Activated T-helper 17 cell treated with anti-CD3 and anti-CD28 coated beads, Interleukin-2, amount 50 U/mL, for 72 hours (primary cell): ENCODE measurements at regions not wholly inside any gene's neighbourhood (a gene's known extent, or its start where the extent isn't known, plus 50 kb on each side); places are given as distances from the start of the nearest gene placed in this dataset.

Experiments used
- ATAC-seq: fragments of 150-1000 bp; cut with Tn5 transposase; replicated peaks from 2 replicates; pipeline ENCODE4 v1.10.0; 2021; ENCODE audit warnings: mild to moderate bottlenecking, moderate library complexity
- H3K27ac Mint-ChIP-seq: one replicate; pipeline ENCODE4 v1.8.0; 2022; ENCODE audit warnings: mixed read lengths
- H3K27me3 Mint-ChIP-seq: one replicate; pipeline ENCODE4 v1.8.0; 2022; ENCODE audit warnings: mixed read lengths
- H3K36me3 Mint-ChIP-seq: one replicate; pipeline ENCODE4 v1.8.0; 2022; ENCODE audit warnings: low read depth, mild to moderate bottlenecking, mixed read lengths
- H3K4me1 Mint-ChIP-seq: one replicate; pipeline ENCODE4 v1.8.0; 2022; ENCODE audit warnings: mixed read lengths
- H3K4me3 Mint-ChIP-seq: one replicate; pipeline ENCODE4 v1.8.0; 2022; ENCODE audit warnings: mild to moderate bottlenecking, mixed read lengths
- H3K9me3 Mint-ChIP-seq: one replicate; pipeline ENCODE4 v1.8.0; 2022; ENCODE audit warnings: mixed read lengths

DNA sequence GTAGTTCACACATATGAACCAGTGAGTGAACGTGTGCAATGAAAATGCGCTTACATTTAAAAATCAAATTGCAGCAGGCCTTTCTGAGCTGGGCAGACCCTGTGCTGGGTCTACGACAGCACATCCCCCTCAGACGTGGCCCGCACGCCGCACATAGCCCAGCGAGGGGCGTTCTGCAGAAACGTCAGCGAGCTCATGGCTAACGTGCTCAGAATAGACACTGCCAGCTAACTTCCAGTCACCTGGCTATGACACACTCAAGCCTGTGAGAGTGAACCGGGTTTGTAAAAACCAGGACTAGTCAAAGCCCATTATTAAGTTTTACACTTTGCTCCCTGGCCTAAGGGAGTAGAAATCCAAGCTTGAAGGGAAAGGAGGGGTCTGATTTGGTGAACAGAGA lies 108.1 kb upstream of the INSIG1 start:
- H3K9me3 Mint-ChIP-seq = peaks cover 10% of the 10 kb centered on the region
- no peak for ATAC-seq
- peaks cover 17% of the 10 kb centered on the region for H3K4me1 Mint-ChIP-seq
- H3K27me3 Mint-ChIP-seq = peaks cover 9% of the 10 kb centered on the region
- H3K4me3 Mint-ChIP-seq = no peak overlapping the region
- H3K27ac Mint-ChIP-seq = no peak overlapping the region
- H3K36me3 Mint-ChIP-seq = no peaks in the 10 kb centered on the region

DNA sequence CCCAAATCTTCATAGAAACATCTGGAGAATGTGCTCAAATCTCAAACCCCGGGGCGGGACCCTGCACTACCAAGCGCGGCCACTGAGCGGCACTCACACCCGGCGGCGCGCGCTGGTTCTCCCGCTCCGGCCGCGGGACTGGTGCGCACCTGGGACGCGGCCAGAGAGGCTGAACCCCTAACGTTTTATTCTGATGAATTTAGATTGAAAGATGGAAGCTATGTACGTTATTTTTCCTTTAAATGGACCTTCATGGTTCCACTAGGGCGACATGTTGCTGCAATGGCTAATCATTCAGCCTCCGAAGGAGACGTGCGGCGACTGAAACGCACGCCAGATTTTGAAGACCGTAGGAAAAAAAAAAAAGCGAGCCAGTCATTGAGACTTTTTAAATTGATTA lies 107.0 kb upstream of the INSIG1 start:
- Mint-ChIP-seq H3K4me1 (peaks cover 17% of the 10 kb centered on the region), H3K4me3 (peak overlapping the region; percentile 22)
- ATAC-seq = peak; percentile 55

DNA sequence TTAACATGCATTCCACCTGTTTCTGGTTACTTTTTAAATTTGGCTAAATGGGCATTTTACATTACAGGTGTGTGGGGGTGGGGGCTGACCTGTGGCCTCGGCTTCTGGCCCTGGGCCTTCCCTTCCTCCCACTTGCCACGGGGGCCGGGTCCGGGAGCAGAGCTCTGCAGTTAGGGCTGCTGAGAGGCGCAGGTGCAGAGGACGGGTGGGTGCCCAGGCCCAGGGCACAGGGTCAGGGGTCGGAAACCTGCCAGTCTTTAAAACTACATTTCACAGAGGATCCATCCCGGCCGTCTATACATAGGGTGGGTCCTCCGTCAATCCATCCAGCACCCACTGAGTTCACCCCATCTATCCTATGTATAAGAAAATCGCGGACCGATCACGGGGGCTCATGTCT lies 106.5 kb upstream of the INSIG1 start:
- Mint-ChIP-seq H3K9me3 (peaks cover 3% of the 10 kb centered on the region), H3K27ac (no peak overlapping the region), H3K36me3 (peaks cover 4% of the 10 kb centered on the region), H3K4me1 (peaks cover 17% of the 10 kb centered on the region), H3K4me3 (peak overlapping the region; percentile 22), H3K27me3 (peaks cover 7% of the 10 kb centered on the region)
- no peak for ATAC-seq

More for the DNA sequence above, 107.0 kb upstream of the INSIG1 start:
- Mint-ChIP-seq H3K27ac (no peak overlapping the region), H3K27me3 (peaks cover 7% of the 10 kb centered on the region), H3K36me3 (no peaks in the 10 kb centered on the region), H3K9me3 (peaks cover 2% of the 10 kb centered on the region)

DNA sequence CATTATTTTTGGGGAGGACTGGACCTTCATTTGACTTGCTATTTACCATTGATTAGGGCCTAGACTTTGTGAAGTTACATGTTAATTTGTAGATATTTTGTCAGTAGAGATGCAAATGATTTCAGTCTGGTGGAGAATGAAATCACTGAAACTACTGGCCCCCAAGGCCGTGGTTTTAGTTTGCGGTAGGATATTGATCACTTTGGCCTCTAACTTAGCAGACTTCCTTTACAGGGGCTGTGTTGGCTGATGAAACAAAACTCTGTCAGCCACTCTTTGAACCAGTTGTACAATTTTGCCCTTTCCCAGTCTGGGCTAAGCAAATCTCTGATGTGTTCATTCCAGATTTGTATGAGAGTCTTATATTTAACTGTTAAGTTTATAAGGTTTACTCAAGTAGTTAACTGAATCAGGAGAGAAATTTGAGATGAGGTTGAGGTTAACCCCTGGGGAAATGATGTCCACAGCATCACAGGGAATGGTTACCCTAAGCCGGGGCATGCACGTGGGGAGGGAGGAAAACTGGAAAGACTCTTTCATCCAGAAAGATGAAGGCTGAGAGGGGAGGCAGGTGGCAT lies 105.7 kb upstream of the INSIG1 start:
- peak overlapping the region; percentile 62 for H3K27ac Mint-ChIP-seq
- peaks cover 9% of the 10 kb centered on the region for H3K36me3 Mint-ChIP-seq
- ATAC-seq = peak; percentile 47
- H3K9me3 Mint-ChIP-seq = peaks cover 8% of the 10 kb centered on the region
- H3K4me3 Mint-ChIP-seq = peak overlapping the region; percentile 22
- peaks cover 17% of the 10 kb centered on the region for H3K4me1 Mint-ChIP-seq
- H3K27me3 Mint-ChIP-seq = peaks cover 7% of the 10 kb centered on the region

DNA sequence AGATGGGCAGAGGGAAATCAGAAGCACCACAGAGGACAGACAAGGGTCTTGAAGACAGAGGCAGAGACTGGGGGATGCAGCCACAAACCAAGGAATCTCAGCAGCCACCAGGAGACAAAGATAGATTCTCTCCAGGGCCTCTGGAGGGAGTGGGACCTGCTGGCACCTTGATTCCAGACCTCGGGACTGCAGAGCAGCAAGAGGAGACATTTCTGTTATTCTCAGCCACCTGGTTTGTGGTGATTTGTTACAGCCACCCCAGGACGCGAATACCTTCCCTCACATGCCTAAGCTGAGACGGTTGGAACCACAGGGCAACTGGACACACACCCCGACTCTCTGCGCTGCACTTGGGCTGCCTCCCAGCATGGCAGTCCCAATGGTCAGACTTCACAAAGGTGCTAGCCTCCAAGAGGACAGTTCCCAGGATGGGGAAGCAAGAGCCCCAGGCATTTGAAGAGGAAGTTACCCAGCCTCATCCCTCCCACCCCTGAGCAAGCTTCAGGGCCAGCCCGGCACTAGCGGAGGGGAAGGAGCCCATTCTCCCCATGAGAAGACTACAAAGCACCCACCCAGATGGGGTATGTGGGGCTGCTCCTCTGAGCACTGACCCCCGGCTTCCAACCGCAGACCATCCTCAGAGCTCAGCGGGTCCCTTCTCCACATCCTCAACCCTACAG lies 104.6 kb upstream of the INSIG1 start:
- Mint-ChIP-seq H3K36me3 (peaks cover 9% of the 10 kb centered on the region), H3K4me3 (no peak overlapping the region), H3K27ac (peak overlapping the region; percentile 62), H3K9me3 (peaks cover 8% of the 10 kb centered on the region), H3K4me1 (peaks cover 17% of the 10 kb centered on the region), H3K27me3 (peaks cover 7% of the 10 kb centered on the region)
- no peak for ATAC-seq

DNA sequence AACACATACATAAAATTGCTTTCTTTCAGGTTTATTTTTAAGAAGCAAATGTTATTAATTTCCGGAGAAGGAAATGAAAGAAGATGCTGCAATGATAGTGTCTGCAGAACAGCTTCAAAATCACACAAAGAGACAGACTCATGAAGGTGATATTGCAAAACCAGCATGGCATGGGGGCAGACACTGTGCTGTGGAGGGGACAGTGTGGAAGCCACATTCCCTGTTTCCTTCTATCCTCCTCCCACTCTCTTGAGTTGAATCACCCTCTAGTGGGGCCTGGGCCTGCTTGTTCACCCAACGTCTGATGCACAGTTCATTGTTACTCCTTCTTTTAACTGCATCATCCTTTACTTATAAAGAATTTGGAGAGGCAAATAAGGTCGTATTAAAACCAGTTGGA lies 104.0 kb upstream of the INSIG1 start:
- Mint-ChIP-seq H3K27ac (no peak overlapping the region), H3K9me3 (peaks cover 8% of the 10 kb centered on the region), H3K4me3 (no peak overlapping the region), H3K4me1 (peaks cover 13% of the 10 kb centered on the region), H3K27me3 (peaks cover 7% of the 10 kb centered on the region), H3K36me3 (peaks cover 9% of the 10 kb centered on the region)
- peak; percentile 20 for ATAC-seq

DNA sequence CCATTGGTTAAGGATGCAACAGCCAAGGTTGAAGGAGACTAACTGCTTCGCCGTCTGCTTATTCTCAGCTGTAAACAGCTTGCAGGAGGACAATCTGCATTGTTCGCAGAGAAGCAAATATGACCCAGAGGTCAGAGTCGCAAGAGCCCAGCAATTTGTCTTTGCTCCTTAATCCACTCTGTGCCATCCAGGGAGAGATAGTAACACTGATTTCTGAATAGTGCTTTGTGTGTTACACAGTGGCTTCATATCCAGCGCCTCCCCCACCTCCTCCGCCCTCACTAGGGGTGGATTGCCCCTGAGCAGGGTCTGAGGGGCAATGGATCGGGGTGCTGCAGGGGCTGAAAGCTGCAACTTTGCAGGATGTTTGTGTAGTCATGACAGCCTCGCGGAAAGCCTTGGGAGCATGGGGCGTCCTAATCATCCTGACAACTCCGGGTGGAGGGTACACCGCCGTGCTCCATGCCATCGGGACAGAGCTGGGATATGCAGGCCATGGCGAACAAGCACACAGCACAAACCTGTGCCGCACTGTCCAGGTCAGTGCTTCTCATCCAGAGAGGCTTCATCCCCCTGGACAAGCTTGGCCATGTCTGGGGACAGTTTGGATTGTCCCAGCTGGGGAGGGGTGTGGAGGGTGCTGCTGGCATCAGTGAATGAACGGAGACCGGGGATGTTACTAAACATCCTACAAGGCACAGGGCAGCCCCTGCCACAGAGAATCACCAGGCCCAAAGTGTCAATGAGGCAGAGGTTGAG lies 103.1 kb upstream of the INSIG1 start:
- Mint-ChIP-seq H3K27ac (no peak overlapping the region), H3K36me3 (peaks cover 9% of the 10 kb centered on the region), H3K9me3 (peaks cover 8% of the 10 kb centered on the region), H3K27me3 (peaks cover 7% of the 10 kb centered on the region), H3K4me3 (peak overlapping the region; percentile 4), H3K4me1 (peaks cover 20% of the 10 kb centered on the region)
- no peak for ATAC-seq

DNA sequence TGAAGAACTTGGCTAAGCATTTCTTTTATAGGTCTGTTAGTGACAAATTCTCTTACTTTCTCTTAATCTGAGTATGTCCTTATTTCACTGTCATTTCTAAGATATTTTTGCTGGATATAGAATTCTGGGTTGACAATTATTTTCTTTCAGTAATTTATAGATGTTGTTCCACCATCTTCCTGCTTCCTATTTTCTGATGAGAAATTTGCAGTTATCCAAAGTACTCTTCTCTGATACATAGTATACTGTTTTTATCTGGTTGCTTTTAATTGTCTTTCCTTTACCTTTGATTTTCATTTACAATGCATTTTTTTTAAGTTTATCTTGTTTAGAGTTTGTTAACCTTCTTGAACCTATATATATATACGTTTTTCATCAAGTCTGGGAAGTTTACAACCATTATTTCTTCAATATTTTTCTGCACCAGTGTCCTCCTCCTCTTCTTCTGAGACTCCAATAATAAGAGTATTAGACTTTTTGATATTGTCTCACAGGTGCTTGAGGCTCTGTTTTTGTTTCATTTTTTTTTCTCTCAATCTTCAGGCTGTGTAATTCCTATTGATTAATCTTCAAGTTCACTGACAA lies 101.6 kb upstream of the INSIG1 start:
- peaks cover 8% of the 10 kb centered on the region for H3K9me3 Mint-ChIP-seq
- H3K4me1 Mint-ChIP-seq = peaks cover 16% of the 10 kb centered on the region
- H3K27ac Mint-ChIP-seq = no peak overlapping the region
- H3K27me3 Mint-ChIP-seq = peaks cover 3% of the 10 kb centered on the region
- no peak for ATAC-seq
- peaks cover 9% of the 10 kb centered on the region for H3K36me3 Mint-ChIP-seq
- H3K4me3 Mint-ChIP-seq = peak overlapping the region; percentile 76

DNA sequence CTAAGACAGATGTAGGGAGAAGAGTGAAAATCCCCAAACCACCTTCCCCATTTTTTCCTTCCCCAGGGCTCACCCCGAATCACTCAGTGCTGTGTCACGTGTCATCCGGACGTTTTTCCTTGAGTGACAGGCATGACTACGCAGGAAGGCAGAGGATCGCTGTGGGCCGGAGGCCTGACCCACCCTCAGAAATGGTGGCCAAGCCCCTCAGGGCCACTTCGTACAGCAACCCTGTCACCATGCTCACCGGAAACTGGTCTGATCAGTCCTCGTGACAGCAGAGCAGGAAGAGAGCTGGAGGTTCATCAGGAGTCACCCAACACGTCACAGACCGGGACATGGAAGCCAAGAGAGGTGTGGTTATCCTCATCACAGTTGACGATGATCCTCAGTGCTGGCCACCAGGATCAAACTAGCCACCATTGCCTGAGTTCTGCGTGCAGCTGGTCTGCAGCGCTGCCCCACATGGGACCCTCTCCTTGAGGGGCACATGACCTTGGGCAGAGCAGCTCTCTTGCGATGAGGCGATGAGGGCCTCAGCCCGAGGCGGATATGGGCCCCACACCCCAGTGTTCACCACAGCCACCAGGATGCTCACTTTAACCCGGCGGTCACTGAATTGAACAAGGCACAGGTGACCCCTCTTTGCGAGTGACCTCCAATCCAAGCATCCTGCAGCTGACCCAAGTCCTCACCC lies 99.3 kb upstream of the INSIG1 start:
- H3K4me1 Mint-ChIP-seq = peaks cover 11% of the 10 kb centered on the region
- H3K27me3 Mint-ChIP-seq = no peaks in the 10 kb centered on the region
- H3K4me3 Mint-ChIP-seq = peak overlapping the region; percentile 76
- ATAC-seq = peak; percentile 27
- peak overlapping the region; percentile 94 for H3K27ac Mint-ChIP-seq
- H3K36me3 Mint-ChIP-seq = peaks cover 9% of the 10 kb centered on the region
- H3K9me3 Mint-ChIP-seq = peaks cover 8% of the 10 kb centered on the region

DNA sequence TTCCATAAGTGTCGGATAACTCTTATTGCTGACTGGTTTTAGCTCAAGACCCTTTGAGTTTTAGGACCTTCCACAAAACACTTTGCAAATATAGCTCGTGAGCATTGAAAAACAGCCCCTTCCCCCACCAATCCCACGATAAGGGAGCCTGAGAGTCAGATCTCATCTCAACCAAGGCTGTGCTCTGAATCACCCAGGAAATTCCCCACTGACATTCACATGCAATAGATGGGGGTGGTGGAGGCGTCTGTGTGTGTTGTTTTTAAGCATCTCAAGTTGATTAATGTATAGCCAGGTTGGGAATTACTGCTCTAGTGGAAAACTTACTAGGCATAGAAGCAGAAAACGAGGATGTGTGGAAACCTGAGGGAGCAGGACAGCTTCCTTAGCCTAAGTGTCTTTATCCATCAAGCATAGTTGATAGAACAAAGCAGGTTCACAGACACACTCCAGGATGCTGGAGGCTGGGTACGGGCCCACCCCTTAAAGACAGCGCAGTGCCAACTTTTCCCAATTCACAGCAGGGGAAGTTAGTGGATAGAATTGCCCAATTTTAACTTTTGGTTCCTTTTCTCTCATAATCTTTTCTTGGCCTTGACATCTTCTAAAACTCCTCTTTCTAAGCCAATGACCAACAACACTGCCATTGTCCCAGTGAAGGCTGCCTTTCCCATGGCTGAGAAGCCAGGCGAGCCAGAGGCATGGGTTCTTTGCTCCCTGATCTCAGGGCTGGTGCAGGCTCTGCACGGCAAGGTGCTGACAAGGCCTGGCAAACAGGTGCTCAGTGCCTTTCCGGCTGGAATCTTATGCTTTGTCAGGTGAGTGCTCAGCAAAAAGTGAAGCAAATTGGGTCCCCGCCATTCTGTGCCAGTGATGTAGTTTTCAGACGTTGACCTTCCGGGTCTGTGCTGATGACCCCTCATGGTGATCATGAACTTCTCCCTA lies 98.5 kb upstream of the INSIG1 start:
- Mint-ChIP-seq H3K4me3 (peak overlapping the region; percentile 76), H3K27me3 (no peaks in the 10 kb centered on the region), H3K9me3 (peaks cover 8% of the 10 kb centered on the region)

DNA sequence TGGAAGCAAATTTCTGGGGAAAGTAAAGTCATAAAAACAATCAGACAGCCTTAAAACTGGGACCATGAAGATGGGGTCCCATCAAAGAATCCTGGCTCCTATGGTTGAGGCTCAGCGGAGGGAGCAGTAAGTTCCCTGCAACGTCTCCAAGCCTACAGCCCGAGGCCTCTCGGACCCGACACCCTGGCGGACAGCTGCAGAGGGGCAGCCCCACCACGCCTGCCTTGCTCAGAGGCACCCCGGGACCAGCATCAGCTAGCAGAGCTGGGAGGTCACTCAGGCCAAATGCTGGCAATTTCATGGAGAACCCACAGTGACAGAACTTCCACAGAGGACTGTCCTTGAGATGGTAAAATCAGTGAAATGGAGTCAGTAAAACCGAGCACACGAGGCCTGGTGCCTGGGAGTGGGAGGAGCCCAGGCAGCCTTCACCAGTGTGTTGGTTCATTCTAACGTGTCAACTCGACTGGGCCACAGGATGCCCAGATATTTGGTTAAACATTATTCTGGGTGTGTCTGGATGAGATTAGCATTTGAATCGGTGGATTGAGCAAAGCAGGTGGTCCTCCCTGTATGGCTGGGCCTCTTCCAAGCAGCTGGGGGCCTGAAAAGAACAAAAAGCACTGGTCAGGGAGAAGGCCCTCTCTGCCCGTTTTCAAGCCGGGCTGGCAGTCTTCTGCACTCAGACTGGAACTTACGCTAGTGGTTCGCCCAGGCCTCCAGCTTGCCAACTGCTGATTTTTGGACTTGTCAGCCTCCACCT lies 96.2 kb upstream of the INSIG1 start:
- Mint-ChIP-seq H3K4me3 (no peak overlapping the region), H3K36me3 (peaks cover 9% of the 10 kb centered on the region), H3K27me3 (no peaks in the 10 kb centered on the region), H3K27ac (peak overlapping the region; percentile 51), H3K4me1 (peaks cover 22% of the 10 kb centered on the region), H3K9me3 (peaks cover 4% of the 10 kb centered on the region)
- ATAC-seq = no peak

More for the DNA sequence above, 98.5 kb upstream of the INSIG1 start:
- peak; percentile 94 for ATAC-seq
- Mint-ChIP-seq H3K4me1 (peaks cover 11% of the 10 kb centered on the region), H3K27ac (peak overlapping the region; percentile 94), H3K36me3 (peaks cover 9% of the 10 kb centered on the region)

DNA sequence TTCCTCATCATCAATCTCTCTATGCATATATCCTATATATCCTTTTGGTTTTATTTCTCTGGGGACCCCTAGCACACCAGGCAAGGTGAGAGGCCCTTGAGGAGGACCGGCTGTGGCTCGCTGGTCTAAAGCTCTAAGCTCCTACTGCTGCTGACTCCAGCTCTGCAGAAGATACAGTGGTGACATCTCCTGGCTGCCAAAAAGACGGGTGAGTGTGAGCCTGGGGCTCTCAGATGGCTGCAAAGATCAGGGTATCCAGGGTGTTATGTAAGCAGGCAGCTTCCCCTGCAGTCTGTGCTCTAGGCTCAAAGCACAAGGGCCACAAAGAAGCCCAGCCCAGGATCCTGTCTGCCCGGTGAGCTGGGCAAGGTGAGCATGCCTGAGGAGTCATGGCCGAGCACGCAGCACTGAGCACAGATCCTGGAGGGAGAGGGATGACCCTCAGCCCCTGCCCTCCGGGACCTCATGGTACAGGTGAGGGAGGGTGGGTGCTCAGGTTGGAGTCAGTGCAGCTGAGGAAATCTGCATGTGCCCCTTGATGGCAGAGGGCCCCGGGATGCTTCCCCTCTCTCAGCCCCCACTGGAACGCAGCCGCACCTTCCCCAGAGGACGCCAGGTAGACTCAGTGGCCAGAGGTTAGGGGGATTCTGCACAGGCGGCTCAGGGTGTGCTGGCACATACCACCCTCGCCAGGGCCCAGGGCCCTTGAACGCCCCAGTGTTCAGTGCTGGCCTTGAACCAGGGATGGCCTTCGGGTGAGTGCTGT lies 95.4 kb upstream of the INSIG1 start:
- H3K9me3 Mint-ChIP-seq = peaks cover 3% of the 10 kb centered on the region
- H3K27ac Mint-ChIP-seq = peak overlapping the region; percentile 43
- H3K27me3 Mint-ChIP-seq = no peaks in the 10 kb centered on the region
- no peak for ATAC-seq
- peaks cover 11% of the 10 kb centered on the region for H3K36me3 Mint-ChIP-seq
- H3K4me3 Mint-ChIP-seq = no peak overlapping the region
- peaks cover 25% of the 10 kb centered on the region for H3K4me1 Mint-ChIP-seq
